HEK293 (cell line): ENCODE measurements at regions not wholly inside any gene's neighbourhood (a gene's known extent, or its start where the extent isn't known, plus 50 kb on each side); places are given as distances from the start of the nearest gene placed in this dataset.

Source experiments
- CTCF ChIA-PET: fragments of 350-600 bp; formaldehyde crosslinking; extraction: SDS; loops from one replicate; lab custom pipeline; 2021; ENCODE audit warnings: antibody characterized with exemption; lab: Yijun Ruan, JAX
- POLR2A ChIA-PET: fragments of 300-600 bp; formaldehyde crosslinking; extraction: SDS; loops from one replicate; lab custom pipeline; 2020; ENCODE audit warnings: antibody characterized with exemption, inconsistent platforms; lab: Yijun Ruan, JAX
- H3K27ac ChIP-seq: fragments of 200-500 bp; sonication (Bioruptor generic); 2 replicates; pipeline ENCODE4 v1.5.1; 2014; ENCODE audit warnings: low read depth, low read length, control low read depth, inconsistent platforms; ENCODE audit errors: extremely low read depth
- H3K36me3 ChIP-seq, 2 experiments: fragments of 200-500 bp in 1 of 2; sonication (Bioruptor generic) in 1 of 2; 1 replicate in 1 of 2; 2 replicates in 1 of 2; pipeline ENCODE4 v1.5.1; 2014 to 2017; ENCODE audit warnings: inconsistent platforms in 2 of 2, low read length in 2 of 2; ENCODE audit not compliant: control insufficient read depth in 2 of 2, insufficient read depth in 1 of 2
- H3K4me1 ChIP-seq: fragments of 200-500 bp; sonication (Bioruptor generic); 2 replicates; pipeline ENCODE4 v1.5.1; 2014; ENCODE audit warnings: mild to moderate bottlenecking, low read length, inconsistent platforms; ENCODE audit not compliant: control insufficient read depth, insufficient read depth
- H3K4me3 ChIP-seq: 2 replicates; pipeline ENCODE4 v1.5.1; 2011; ENCODE audit warnings: low read depth, mild to moderate bottlenecking, control low read depth, low read length, moderate library complexity
- H3K9me3 ChIP-seq: fragments of 200-500 bp; sonication (Bioruptor generic); 2 replicates; pipeline ENCODE4 v1.5.1; 2014; ENCODE audit warnings: low read depth, low read length, inconsistent platforms; ENCODE audit not compliant: control insufficient read depth, insufficient read depth
- GLIS1 ChIP-seq: fragments of 450-650 bp; formaldehyde crosslinking; IDR thresholded peaks from 2 replicates; pipeline ENCODE4 v1.5.1; 2016; ENCODE audit warnings: missing biosample characterization, missing genetic modification characterization
- KLF7 ChIP-seq: fragments of 450-650 bp; formaldehyde crosslinking; IDR thresholded peaks from 2 replicates; pipeline ENCODE4 v1.5.1; 2016; ENCODE audit warnings: missing biosample characterization, missing genetic modification characterization, borderline replicate concordance
- PRDM10 ChIP-seq: fragments of 450-650 bp; formaldehyde crosslinking; IDR thresholded peaks from 2 replicates; pipeline ENCODE4 v1.5.1; 2016; ENCODE audit warnings: missing biosample characterization, missing genetic modification characterization
- REPIN1 ChIP-seq: fragments of 450-650 bp; formaldehyde crosslinking; IDR thresholded peaks from 2 replicates; pipeline ENCODE4 v1.5.1; 2017; ENCODE audit warnings: missing biosample characterization, missing genetic modification characterization, low read depth
- REST ChIP-seq: fragments of 450-650 bp; formaldehyde crosslinking; IDR thresholded peaks from 2 replicates; pipeline ENCODE4 v1.5.1; 2016; ENCODE audit warnings: missing biosample characterization, missing genetic modification characterization
- SP7 ChIP-seq: fragments of 450-650 bp; formaldehyde crosslinking; IDR thresholded peaks from 2 replicates; pipeline ENCODE4 v1.5.1; 2016; ENCODE audit warnings: missing biosample characterization, missing genetic modification characterization
- TRIM28 ChIP-seq: IDR thresholded peaks from 2 replicates; pipeline ENCODE4 v1.6.1; 2011; ENCODE audit warnings: low read length, control low read depth, borderline replicate concordance
- ZBTB20 ChIP-seq: fragments of 450-650 bp; formaldehyde crosslinking; IDR thresholded peaks from 2 replicates; pipeline ENCODE4 v1.5.1; 2016; ENCODE audit warnings: missing biosample characterization, missing genetic modification characterization
- ZBTB48 ChIP-seq: fragments of 450-650 bp; formaldehyde crosslinking; IDR thresholded peaks from 2 replicates; pipeline ENCODE4 v1.5.1; 2016; ENCODE audit warnings: missing biosample characterization, missing genetic modification characterization
- ZFHX2 ChIP-seq: fragments of 450-650 bp; formaldehyde crosslinking; conservative IDR thresholded peaks from 2 replicates; pipeline ENCODE4 v1.5.1; 2016; ENCODE audit warnings: missing biosample characterization, missing genetic modification characterization
- ZNF114 ChIP-seq: fragments of 450-650 bp; formaldehyde crosslinking; IDR thresholded peaks from 2 replicates; pipeline ENCODE4 v1.5.0; 2017; ENCODE audit warnings: missing biosample characterization, missing genetic modification characterization
- ZNF132 ChIP-seq: fragments of 450-650 bp; formaldehyde crosslinking; IDR thresholded peaks from 2 replicates; pipeline ENCODE4 v1.5.1; 2017; ENCODE audit warnings: missing biosample characterization, missing genetic modification characterization, borderline replicate concordance
- ZNF221 ChIP-seq: fragments of 450-650 bp; formaldehyde crosslinking; IDR thresholded peaks from 2 replicates; pipeline ENCODE4 v1.5.1; 2017; ENCODE audit warnings: missing biosample characterization, missing genetic modification characterization, borderline replicate concordance
- ZNF223 ChIP-seq: fragments of 450-650 bp; formaldehyde crosslinking; IDR thresholded peaks from 2 replicates; pipeline ENCODE4 v1.5.1; 2016; ENCODE audit warnings: missing biosample characterization, missing genetic modification characterization
- ZNF292 ChIP-seq: fragments of 450-650 bp; formaldehyde crosslinking; IDR thresholded peaks from 2 replicates; pipeline ENCODE4 v1.5.1; 2016; ENCODE audit warnings: low read depth, missing biosample characterization, missing genetic modification characterization, borderline replicate concordance
- ZNF311 ChIP-seq: fragments of 450-650 bp; formaldehyde crosslinking; IDR thresholded peaks from 2 replicates; pipeline ENCODE4 v1.5.1; 2017; ENCODE audit warnings: missing biosample characterization, missing genetic modification characterization, borderline replicate concordance
- ZNF48 ChIP-seq: fragments of 450-650 bp; formaldehyde crosslinking; IDR thresholded peaks from 2 replicates; pipeline ENCODE4 v1.5.1; 2016; ENCODE audit warnings: missing biosample characterization, missing genetic modification characterization
- ZNF514 ChIP-seq: fragments of 450-650 bp; formaldehyde crosslinking; IDR thresholded peaks from 2 replicates; pipeline ENCODE4 v1.5.1; 2016; ENCODE audit warnings: missing biosample characterization, missing genetic modification characterization
- ZNF544 ChIP-seq: fragments of 450-650 bp; formaldehyde crosslinking; IDR thresholded peaks from 2 replicates; pipeline ENCODE4 v1.5.0; 2017; ENCODE audit warnings: missing biosample characterization, missing genetic modification characterization
- TF ChIP-seq, protein P1 (sequence below): fragments of 450-650 bp; formaldehyde crosslinking; IDR thresholded peaks from 2 replicates; pipeline ENCODE4 v1.5.1; 2016; ENCODE audit warnings: missing biosample characterization, missing genetic modification characterization
- TF ChIP-seq, protein P2 (sequence below): fragments of 450-650 bp; formaldehyde crosslinking; IDR thresholded peaks from 2 replicates; pipeline ENCODE4 v1.5.1; 2017; ENCODE audit warnings: missing biosample characterization, missing genetic modification characterization

DNA sequence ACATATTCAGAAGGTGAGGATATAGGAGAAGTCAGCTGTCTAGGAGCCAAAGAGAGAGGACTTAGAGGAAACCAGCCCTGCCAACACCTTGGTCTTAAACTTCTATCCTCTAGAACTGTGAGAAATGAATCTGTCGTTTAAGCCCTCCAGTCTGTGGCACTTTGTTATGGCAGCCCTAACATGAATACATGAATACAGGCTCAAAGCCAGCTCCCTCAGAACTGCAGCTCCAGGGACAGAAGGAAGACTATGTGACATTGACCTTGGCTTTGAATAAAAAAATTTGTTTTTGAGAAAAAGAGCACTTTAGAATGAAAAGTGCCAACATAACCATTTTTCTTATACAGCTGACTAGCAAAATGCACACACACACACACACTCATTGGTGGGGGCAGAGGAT lies 110.9 kb upstream of the ATP2B2 start (continued):
- TF ChIP-seq, protein P1, sequence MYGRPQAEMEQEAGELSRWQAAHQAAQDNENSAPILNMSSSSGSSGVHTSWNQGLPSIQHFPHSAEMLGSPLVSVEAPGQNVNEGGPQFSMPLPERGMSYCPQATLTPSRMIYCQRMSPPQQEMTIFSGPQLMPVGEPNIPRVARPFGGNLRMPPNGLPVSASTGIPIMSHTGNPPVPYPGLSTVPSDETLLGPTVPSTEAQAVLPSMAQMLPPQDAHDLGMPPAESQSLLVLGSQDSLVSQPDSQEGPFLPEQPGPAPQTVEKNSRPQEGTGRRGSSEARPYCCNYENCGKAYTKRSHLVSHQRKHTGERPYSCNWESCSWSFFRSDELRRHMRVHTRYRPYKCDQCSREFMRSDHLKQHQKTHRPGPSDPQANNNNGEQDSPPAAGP (tag by site-specific recombination) = no peak
- no peak for TF ChIP-seq ZNF544

DNA sequence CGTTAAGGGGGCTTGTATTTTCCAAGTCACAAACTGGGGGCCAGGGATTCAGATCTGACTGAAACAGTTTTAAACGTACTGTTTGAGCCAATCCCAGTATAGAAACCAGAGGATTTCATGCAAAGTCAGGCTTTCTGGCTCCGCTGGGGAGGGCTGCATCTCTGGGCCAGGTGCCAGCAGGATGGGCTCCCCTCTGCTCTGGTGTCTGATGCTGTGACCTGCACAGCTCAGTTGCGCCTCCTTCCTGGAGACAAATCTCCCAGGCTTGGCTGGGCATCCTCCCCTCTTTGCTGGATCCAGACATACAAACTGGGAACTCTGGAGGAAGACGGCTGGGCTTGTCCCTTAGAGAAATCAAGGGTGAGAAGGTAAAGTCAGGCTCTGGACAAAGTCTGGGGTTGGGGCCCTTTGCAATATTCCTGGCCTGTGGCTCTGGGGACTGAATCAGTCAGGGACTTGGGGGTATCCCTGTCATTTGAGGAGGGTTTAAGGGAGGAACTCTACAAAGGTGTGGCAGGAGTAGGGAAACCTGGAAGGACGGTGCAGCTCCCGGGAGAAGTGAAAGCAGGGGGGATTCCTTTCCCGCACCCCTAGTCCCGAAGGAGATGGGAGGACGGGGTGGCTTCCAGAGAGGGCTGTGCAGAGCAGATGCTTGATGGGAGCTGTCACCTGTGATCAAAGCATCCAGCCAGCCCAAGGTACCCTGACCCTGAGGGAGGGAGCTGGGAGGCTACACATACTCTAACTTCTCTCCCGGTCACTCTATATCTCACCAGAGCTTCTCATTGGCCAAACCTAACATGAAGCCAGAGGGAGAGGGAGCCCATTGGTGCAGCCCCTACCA lies 114.8 kb upstream of the ATP2B2 start:
- CTCF ChIA-PET = no interaction called here

DNA sequence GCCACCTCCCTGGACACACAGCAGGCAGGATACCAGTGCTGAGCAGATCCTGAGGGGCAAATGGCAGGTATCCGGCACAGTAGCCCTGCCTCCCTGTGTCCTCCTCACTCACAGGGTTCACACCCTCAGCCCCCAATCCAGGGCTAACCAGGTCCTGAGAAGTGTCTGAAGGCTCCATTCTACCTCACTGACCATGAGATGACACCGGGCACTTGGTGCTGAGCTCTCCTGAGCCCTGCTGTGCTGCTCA lies 115.4 kb upstream of the ATP2B2 start:
- Histone ChIP-seq H3K4me3 (no peak overlapping the region), H3K27ac (no peak overlapping the region), H3K9me3 (no peaks in the 10 kb centered on the region), H3K36me3 (no peaks in the 10 kb centered on the region), H3K4me1 (no peaks in the 10 kb centered on the region)
- ChIA-PET CTCF (no interaction called here), POLR2A (no interaction called here)
- TF ChIP-seq KLF7 (no peak), TRIM28 (no peak), ZNF221 (no peak), ZFHX2 (tag by site-specific recombination) (no peak), ZNF114 (tag by site-specific recombination) (no peak), ZNF514 (tag by site-specific recombination) (no peak), ZNF132 (no peak), SP7 (tag by site-specific recombination) (no peak), ZNF311 (tag by site-specific recombination) (no peak), REST (tag by site-specific recombination) (no peak), ZNF292 (tag by site-specific recombination) (no peak), ZBTB20 (no peak), ZBTB48 (no peak), REPIN1 (tag by site-specific recombination) (no peak), GLIS1 (tag by site-specific recombination) (no peak), ZNF48 (no peak)
- TF ChIP-seq, protein P2, sequence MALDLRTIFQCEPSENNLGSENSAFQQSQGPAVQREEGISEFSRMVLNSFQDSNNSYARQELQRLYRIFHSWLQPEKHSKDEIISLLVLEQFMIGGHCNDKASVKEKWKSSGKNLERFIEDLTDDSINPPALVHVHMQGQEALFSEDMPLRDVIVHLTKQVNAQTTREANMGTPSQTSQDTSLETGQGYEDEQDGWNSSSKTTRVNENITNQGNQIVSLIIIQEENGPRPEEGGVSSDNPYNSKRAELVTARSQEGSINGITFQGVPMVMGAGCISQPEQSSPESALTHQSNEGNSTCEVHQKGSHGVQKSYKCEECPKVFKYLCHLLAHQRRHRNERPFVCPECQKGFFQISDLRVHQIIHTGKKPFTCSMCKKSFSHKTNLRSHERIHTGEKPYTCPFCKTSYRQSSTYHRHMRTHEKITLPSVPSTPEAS (tag by site-specific recombination) = no peak

More for the DNA sequence above, 114.8 kb upstream of the ATP2B2 start:
- no peaks in the 10 kb centered on the region for H3K36me3 ChIP-seq
- POLR2A ChIA-PET = no interaction called here
- H3K4me3 ChIP-seq = no peak overlapping the region
- 0 out of 2 replicates have a peak, but pooled peaks have one; percentile 32 for TF ChIP-seq PRDM10
- no peak for TF ChIP-seq ZNF223
- H3K27ac ChIP-seq = no peak overlapping the region
- H3K4me1 ChIP-seq = no peaks in the 10 kb centered on the region
- H3K9me3 ChIP-seq = no peaks in the 10 kb centered on the region
